ENCODE measurements at regions not wholly inside any gene's neighbourhood (a gene's known extent, or its start where the extent isn't known, plus 50 kb on each side); places are given as distances from the start of the nearest gene placed in this dataset.

DNA sequence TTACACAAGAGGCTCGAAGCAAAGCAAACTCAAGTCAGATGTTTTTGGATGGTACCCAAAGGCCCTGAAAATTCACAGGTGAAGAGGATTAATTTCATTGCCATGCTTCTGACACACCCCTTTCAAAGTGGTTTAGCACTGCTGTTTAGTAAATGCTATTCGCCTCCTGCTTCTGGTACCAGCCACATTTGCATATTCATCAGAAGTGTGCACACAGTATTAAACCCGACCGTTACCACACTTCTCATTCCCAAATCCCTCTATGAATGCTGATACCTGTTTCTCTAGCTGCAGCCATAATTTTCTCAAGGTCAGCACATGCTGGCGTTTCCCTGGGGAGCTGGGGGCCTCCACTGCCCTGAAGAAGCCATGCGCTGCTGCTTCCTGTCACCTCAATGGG is 179.8 kb upstream of the DAB1 start:
- ChIA-PET POLR2A (no interaction called here), CTCF (no interaction called here)
- 81% methylated on average over 6 of the region's 6 CpGs for WGBS (ENCODE audit: low lambda C conversion rate)
- no peak for DNase-seq
- Histone ChIP-seq H3K4me1 (ENCODE audit: control insufficient read depth in 1 of 2, insufficient read depth in 2 of 2, low read depth in 1 of 2, low read length in 1 of 2) (no peaks in the 10 kb centered on the region; a peak in 1 of 4 replicates), H3K27me3 (ENCODE audit: insufficient read depth) (no peaks in the 10 kb centered on the region), H3K4me2 (no peak overlapping the region), H3K9ac (no peak overlapping the region), H3K36me3 (replicated peaks in 1 of 2; ENCODE audit: control insufficient read depth in 1 of 2, insufficient read depth in 2 of 2, low read length in 1 of 2) (no peaks in the 10 kb centered on the region), H3K4me3 (ENCODE audit: low read depth in 2 of 2, low read length in 1 of 2) (no peak overlapping the region), H3K9me2 (no peaks in the 10 kb centered on the region), H3F3A (replicated peaks; ENCODE audit: insufficient read depth) (no peaks in the 10 kb centered on the region), H3K79me2 (ENCODE audit: insufficient read depth) (no peaks in the 10 kb centered on the region), H2AFZ (ENCODE audit: low read depth) (no peak overlapping the region), H3K27ac (ENCODE audit: low read depth in 2 of 2, low read length in 1 of 2) (no peak overlapping the region), H3K9me3 (no peaks in the 10 kb centered on the region), H4K20me1 (ENCODE audit: insufficient read depth) (no peaks in the 10 kb centered on the region)
- TF ChIP-seq NRF1 (IDR thresholded peaks at IDR 0.05; ENCODE audit: low read depth, low read length): no peak
- no peak for TF ChIP-seq SMC3 (IDR thresholded peaks at IDR 0.05; ENCODE audit: low read depth, low read length)
- no peak for TF ChIP-seq EP300 (IDR thresholded peaks at IDR 0.05; ENCODE audit: borderline replicate concordance in 1 of 2, low read depth in 1 of 2, low read length in 1 of 2)
- TF ChIP-seq MEF2A (IDR thresholded peaks at IDR 0.05; ENCODE audit: borderline replicate concordance, low read depth): no peak
- TF ChIP-seq TAF1 (IDR thresholded peaks at IDR 0.05; ENCODE audit: borderline replicate concordance, low read depth, low read length): no peak
- no peak for TF ChIP-seq EZH2phosphoT487 (IDR thresholded peaks at IDR 0.05; ENCODE audit: borderline replicate concordance, low read depth)
- TF ChIP-seq REST (IDR thresholded peaks at IDR 0.05; ENCODE audit: low read depth, low read length): no peak

DNA sequence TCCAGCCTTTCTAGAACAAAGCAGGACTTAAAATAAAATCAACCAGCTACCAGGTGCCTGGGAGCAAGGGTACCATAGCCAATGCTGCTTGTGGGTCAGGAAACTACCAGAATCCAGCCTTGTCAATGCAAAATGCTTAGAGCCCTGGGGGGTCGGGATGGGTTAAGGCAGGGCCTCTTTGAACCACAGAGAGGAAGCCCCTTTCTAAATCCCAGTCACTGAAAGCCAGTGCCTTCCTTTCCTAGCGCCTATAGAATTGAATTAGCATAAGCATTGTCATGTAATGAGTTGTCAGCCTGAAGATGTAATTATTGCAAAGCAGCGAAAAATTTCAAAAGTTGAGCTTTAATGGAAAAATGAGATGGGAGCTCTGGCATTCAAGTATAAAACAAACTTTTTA is 176.6 kb upstream of the DAB1 start:
- WGBS (ENCODE audit: low lambda C conversion rate): 71% methylated on average over 3 of the region's 3 CpGs

More for the DNA sequence above, 176.6 kb upstream of the DAB1 start:
- Histone ChIP-seq H3K4me2 (no peak overlapping the region), H3K9ac (no peak overlapping the region), H4K20me1 (ENCODE audit: insufficient read depth) (no peaks in the 10 kb centered on the region), H3K27ac (ENCODE audit: low read depth in 2 of 2, low read length in 1 of 2) (no peak overlapping the region), H3K9me3 (no peaks in the 10 kb centered on the region), H3K4me3 (ENCODE audit: low read depth in 2 of 2, low read length in 1 of 2) (no peak overlapping the region), H3K36me3 (replicated peaks in 1 of 2; ENCODE audit: control insufficient read depth in 1 of 2, insufficient read depth in 2 of 2, low read length in 1 of 2) (no peaks in the 10 kb centered on the region), H3K27me3 (ENCODE audit: insufficient read depth) (no peaks in the 10 kb centered on the region), H3K4me1 (ENCODE audit: control insufficient read depth in 1 of 2, insufficient read depth in 2 of 2, low read depth in 1 of 2, low read length in 1 of 2) (no peaks in the 10 kb centered on the region; a peak in 1 of 4 replicates), H3K79me2 (ENCODE audit: insufficient read depth) (no peaks in the 10 kb centered on the region), H3K9me2 (no peaks in the 10 kb centered on the region), H3F3A (replicated peaks; ENCODE audit: insufficient read depth) (no peaks in the 10 kb centered on the region), H2AFZ (ENCODE audit: low read depth) (no peak overlapping the region)
- ChIA-PET POLR2A (no interaction called here), CTCF (no interaction called here)
- no peak for DNase-seq
- TF ChIP-seq FOXM1 (IDR thresholded peaks at IDR 0.05; ENCODE audit: low read depth) (no peak), GABPA (IDR thresholded peaks at IDR 0.05; ENCODE audit: low read depth) (no peak), JUND (IDR thresholded peaks at IDR 0.05) (no peak), NFIC (IDR thresholded peaks at IDR 0.05; ENCODE audit: borderline replicate concordance) (no peak), YY1 (IDR thresholded peaks at IDR 0.05; ENCODE audit: low read depth) (no peak), TEAD4 (IDR thresholded peaks at IDR 0.05; ENCODE audit: borderline replicate concordance, insufficient read depth) (no peak), POLR2AphosphoS5 (IDR thresholded peaks at IDR 0.05; ENCODE audit: low read depth, low read length) (no peak), FOXJ3 (CRISPR knock-in tag; IDR thresholded peaks at IDR 0.05) (no peak)
- TF ChIP-seq, protein P1, sequence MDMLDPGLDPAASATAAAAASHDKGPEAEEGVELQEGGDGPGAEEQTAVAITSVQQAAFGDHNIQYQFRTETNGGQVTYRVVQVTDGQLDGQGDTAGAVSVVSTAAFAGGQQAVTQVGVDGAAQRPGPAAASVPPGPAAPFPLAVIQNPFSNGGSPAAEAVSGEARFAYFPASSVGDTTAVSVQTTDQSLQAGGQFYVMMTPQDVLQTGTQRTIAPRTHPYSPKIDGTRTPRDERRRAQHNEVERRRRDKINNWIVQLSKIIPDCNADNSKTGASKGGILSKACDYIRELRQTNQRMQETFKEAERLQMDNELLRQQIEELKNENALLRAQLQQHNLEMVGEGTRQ (IDR thresholded peaks at IDR 0.05; ENCODE audit: borderline replicate concordance, low read depth, low read length): no peak

All from SK-N-SH (cell line).